ENCODE measurements at regions not wholly inside any gene's neighbourhood (a gene's known extent, or its start where the extent isn't known, plus 50 kb on each side); places are given as distances from the start of the nearest gene placed in this dataset.

DNA sequence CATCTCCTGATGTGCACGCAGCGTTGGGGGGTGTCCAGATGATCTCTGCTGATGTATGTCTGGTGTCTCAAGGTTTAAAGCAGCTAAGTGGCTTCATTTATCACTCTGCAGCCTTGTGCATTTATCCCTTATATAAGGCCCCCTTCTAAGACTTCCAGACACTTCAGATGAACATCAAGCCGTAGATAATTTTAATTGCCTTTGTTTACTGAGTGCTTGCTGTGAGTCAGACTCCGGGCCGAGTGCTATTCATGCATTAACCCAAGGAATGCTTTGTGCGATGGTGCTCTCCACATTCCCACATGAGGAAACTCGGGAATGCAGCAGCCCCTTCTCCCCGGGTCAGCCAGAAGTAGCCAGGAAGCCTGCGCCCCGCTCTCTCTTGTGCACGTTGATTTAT lies 328.6 kb upstream of the COBL start:
- Mint-ChIP-seq H3K27ac (no peak overlapping the region), H3K9me3 (peaks cover 2 to 7% (median 4%) of the 10 kb centered on the region in 3 donors), H3K27me3 (no peaks in the 10 kb centered on the region), H3K36me3 (no peaks in the 10 kb centered on the region), H3K4me3 (no peak overlapping the region), H3K4me1 (no peaks in the 10 kb centered on the region)
- DNase-seq, result no peak
- WGBS (ENCODE audit: insufficient coverage), result 79% methylated on average over 5 of the region's 11 CpGs
- POLR2A ChIA-PET, result no interaction called here
- no peak for ATAC-seq (replicated peaks in 1 of 4)
- Histone ChIP-seq H3K9me3 (no peaks in the 10 kb centered on the region), H3K27ac (ENCODE audit: low read length) (no peak overlapping the region), H3K4me3 (ENCODE audit: control insufficient read depth in 1 of 2, extremely low read depth in 1 of 2, low read length in 1 of 2) (no peak overlapping the region), H3K27me3 (replicated peaks in 1 of 2; ENCODE audit: control insufficient read depth in 2 of 2, extremely low read depth in 1 of 2, insufficient read depth in 2 of 2, low read length in 1 of 2) (no peaks in the 10 kb centered on the region), H3K4me1 (ENCODE audit: control insufficient read depth in 1 of 2, extremely low read depth in 1 of 2, insufficient read depth in 2 of 2, low read length in 2 of 2) (no peaks in the 10 kb centered on the region), H3K36me3 (ENCODE audit: control insufficient read depth in 2 of 2, extremely low read depth in 1 of 2, insufficient read depth in 1 of 2, low read length in 1 of 2) (no peaks in the 10 kb centered on the region)
- CTCF ChIA-PET, result no interaction called here

DNA sequence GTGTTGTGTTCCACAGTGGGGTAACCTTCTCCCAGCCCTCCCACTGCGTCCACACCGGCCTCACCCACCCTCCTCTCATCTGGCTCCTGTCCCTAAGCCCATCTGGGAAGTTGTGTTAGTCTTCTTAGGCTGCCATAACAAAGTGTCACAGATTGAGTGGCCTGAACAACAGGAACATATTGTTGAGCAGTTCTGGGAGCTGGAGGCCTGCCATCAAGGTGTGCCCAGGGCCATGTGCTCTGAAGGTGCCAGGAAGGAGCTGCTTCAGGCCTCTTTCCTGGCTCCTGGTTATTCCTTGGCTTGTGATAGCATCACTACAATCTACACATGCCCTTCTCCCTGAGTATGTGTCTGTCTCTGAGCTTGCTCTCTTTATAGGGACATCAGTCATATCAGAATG lies 327.6 kb upstream of the COBL start:
- no peaks in the 10 kb centered on the region for H3K36me3 Mint-ChIP-seq
- H3K27ac ChIP-seq (ENCODE audit: low read length), result no peak overlapping the region
- no peaks in the 10 kb centered on the region for H3K36me3 ChIP-seq (ENCODE audit: control insufficient read depth in 2 of 2, extremely low read depth in 1 of 2, insufficient read depth in 1 of 2, low read length in 1 of 2)
- peaks cover 2 to 7% (median 4%) of the 10 kb centered on the region in 3 donors for H3K9me3 Mint-ChIP-seq
- no CpG with 5 or more reads among the region's 2 CpGs for WGBS (ENCODE audit: insufficient coverage)
- no peaks in the 10 kb centered on the region for H3K9me3 ChIP-seq
- H3K4me3 Mint-ChIP-seq, result no peak overlapping the region
- H3K27me3 ChIP-seq (replicated peaks in 1 of 2; ENCODE audit: control insufficient read depth in 2 of 2, extremely low read depth in 1 of 2, insufficient read depth in 2 of 2, low read length in 1 of 2), result no peaks in the 10 kb centered on the region
- ChIA-PET POLR2A (no interaction called here), CTCF (no interaction called here)
- no peak overlapping the region for H3K27ac Mint-ChIP-seq
- H3K4me1 Mint-ChIP-seq, result no peaks in the 10 kb centered on the region
- no peak for DNase-seq
- no peak overlapping the region for H3K4me3 ChIP-seq (ENCODE audit: control insufficient read depth in 1 of 2, extremely low read depth in 1 of 2, low read length in 1 of 2)
- no peak for ATAC-seq (replicated peaks in 1 of 4)
- no peaks in the 10 kb centered on the region for H3K27me3 Mint-ChIP-seq
- H3K4me1 ChIP-seq (ENCODE audit: control insufficient read depth in 1 of 2, extremely low read depth in 1 of 2, insufficient read depth in 2 of 2, low read length in 2 of 2), result no peaks in the 10 kb centered on the region

DNA sequence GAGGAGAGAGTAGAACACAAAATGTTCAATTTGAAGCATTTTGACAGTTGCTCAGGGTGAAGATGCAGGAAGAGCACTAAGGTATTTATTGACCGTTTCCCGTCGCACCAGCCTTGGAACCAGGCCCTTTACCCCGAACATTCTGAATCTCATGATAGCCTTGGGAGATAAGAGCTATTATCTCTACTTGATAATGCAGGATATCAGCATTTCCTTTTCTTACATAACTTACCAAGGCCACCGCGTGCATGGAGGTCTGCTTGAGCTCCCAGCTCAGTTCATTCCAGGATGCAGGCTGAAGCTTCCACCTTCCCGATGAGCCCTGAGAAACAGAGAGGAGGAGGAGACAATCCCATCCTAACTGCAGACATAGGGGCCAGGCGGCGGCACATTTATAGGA lies 324.2 kb upstream of the COBL start:
- DNase-seq (no peak), ATAC-seq (replicated peaks in 1 of 4) (no peak)
- H3K36me3 ChIP-seq (ENCODE audit: control insufficient read depth in 2 of 2, extremely low read depth in 1 of 2, insufficient read depth in 1 of 2, low read length in 1 of 2), result no peaks in the 10 kb centered on the region
- Mint-ChIP-seq H3K36me3 (no peaks in the 10 kb centered on the region), H3K27ac (no peak overlapping the region), H3K4me3 (no peak overlapping the region), H3K27me3 (no peaks in the 10 kb centered on the region), H3K4me1 (no peaks in the 10 kb centered on the region), H3K9me3 (peaks cover under 1 to 4% (median 2%) of the 10 kb centered on the region in 3 donors)
- ChIA-PET POLR2A (no interaction called here), CTCF (no interaction called here)
- no peaks in the 10 kb centered on the region for H3K27me3 ChIP-seq (replicated peaks in 1 of 2; ENCODE audit: control insufficient read depth in 2 of 2, extremely low read depth in 1 of 2, insufficient read depth in 2 of 2, low read length in 1 of 2)
- no peaks in the 10 kb centered on the region for H3K4me1 ChIP-seq (ENCODE audit: control insufficient read depth in 1 of 2, extremely low read depth in 1 of 2, insufficient read depth in 2 of 2, low read length in 2 of 2)
- no peak overlapping the region for H3K4me3 ChIP-seq (ENCODE audit: control insufficient read depth in 1 of 2, extremely low read depth in 1 of 2, low read length in 1 of 2)
- H3K9me3 ChIP-seq, result no peaks in the 10 kb centered on the region
- H3K27ac ChIP-seq (ENCODE audit: low read length), result no peak overlapping the region
- no CpG with 5 or more reads among the region's 9 CpGs for WGBS (ENCODE audit: insufficient coverage)

DNA sequence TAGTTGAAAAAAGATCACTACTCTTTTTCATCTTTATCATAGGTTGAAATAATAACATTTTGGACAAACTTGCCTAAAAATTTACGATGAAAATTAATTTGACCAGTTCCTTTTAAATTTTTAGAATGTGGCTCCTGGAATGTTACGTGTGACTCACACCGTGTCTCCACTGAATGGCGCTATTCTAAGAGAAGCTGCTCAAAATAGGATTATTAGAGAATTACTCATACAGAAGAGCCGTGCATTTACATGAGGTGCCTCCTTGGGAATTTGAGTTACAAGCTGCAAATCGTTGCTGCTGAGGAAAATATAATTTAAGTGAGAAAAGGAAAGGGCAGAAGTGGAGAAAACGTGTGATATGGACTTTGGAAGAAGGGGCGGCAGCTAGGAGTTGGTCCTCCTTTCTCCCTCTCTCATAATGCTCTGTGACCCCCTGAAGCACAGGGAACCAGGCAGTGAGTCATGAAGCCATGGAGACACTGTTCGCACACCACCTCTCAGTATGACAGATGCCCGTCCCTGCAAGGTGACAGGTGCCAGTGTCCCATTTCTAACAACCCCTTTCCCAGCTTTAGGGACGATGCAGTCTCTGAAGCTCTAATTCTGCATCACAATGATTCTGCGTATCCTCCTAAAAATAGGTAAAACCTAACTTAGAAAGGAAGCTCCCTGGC lies 323.2 kb upstream of the COBL start:
- Histone ChIP-seq H3K36me3 (ENCODE audit: control insufficient read depth in 2 of 2, extremely low read depth in 1 of 2, insufficient read depth in 1 of 2, low read length in 1 of 2) (no peaks in the 10 kb centered on the region), H3K4me1 (ENCODE audit: control insufficient read depth in 1 of 2, extremely low read depth in 1 of 2, insufficient read depth in 2 of 2, low read length in 2 of 2) (no peaks in the 10 kb centered on the region), H3K4me3 (ENCODE audit: control insufficient read depth in 1 of 2, extremely low read depth in 1 of 2, low read length in 1 of 2) (no peak overlapping the region), H3K27ac (ENCODE audit: low read length) (no peak overlapping the region), H3K27me3 (replicated peaks in 1 of 2; ENCODE audit: control insufficient read depth in 2 of 2, extremely low read depth in 1 of 2, insufficient read depth in 2 of 2, low read length in 1 of 2) (no peaks in the 10 kb centered on the region), H3K9me3 (no peaks in the 10 kb centered on the region)
- H3K27ac Mint-ChIP-seq, result no peak overlapping the region
- no peak for DNase-seq
- no peak overlapping the region for H3K4me3 Mint-ChIP-seq
- no peak for ATAC-seq (replicated peaks in 1 of 4)
- no peaks in the 10 kb centered on the region for H3K27me3 Mint-ChIP-seq
- H3K4me1 Mint-ChIP-seq, result no peaks in the 10 kb centered on the region
- POLR2A ChIA-PET, result no interaction called here
- H3K36me3 Mint-ChIP-seq, result no peaks in the 10 kb centered on the region
- WGBS (ENCODE audit: insufficient coverage), result 83% methylated on average over 7 of the region's 12 CpGs
- H3K9me3 Mint-ChIP-seq, result peaks cover 2 to 3% (median 3%) of the 10 kb centered on the region in 3 donors
- CTCF ChIA-PET, result no interaction called here

DNA sequence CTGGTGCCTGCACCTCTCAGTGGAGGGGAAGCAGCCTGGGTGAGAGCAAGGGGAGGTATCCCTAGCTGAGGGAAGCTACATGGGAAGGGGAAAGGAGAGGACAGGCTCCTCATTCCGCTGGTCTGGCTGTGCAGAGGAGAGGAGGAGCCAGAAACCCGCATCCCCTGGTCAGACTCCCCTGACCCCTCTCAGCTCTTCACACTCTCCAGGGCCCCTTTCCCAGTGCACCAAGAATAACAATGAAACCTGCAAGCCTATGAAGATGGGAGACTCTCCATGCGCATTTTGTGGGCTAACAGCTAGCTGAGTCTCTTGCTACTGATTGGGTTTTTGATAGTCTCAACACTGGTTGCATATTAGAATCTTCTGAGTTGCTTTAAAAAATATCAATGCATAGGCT lies 319.9 kb upstream of the COBL start:
- no peaks in the 10 kb centered on the region for H3K27me3 Mint-ChIP-seq
- no peak overlapping the region for H3K4me3 ChIP-seq (ENCODE audit: control insufficient read depth in 1 of 2, extremely low read depth in 1 of 2, low read length in 1 of 2)
- no peak for DNase-seq
- no peak for ATAC-seq (replicated peaks in 1 of 4)
- H3K27ac Mint-ChIP-seq, result no peak overlapping the region
- H3K4me1 ChIP-seq (ENCODE audit: control insufficient read depth in 1 of 2, extremely low read depth in 1 of 2, insufficient read depth in 2 of 2, low read length in 2 of 2), result no peaks in the 10 kb centered on the region
- H3K36me3 ChIP-seq (ENCODE audit: control insufficient read depth in 2 of 2, extremely low read depth in 1 of 2, insufficient read depth in 1 of 2, low read length in 1 of 2), result no peaks in the 10 kb centered on the region
- H3K9me3 Mint-ChIP-seq, result peaks cover 0 to 7% (median 3%) of the 10 kb centered on the region in 3 donors
- POLR2A ChIA-PET, result no interaction called here
- H3K4me1 Mint-ChIP-seq, result no peaks in the 10 kb centered on the region
- no peaks in the 10 kb centered on the region for H3K9me3 ChIP-seq
- H3K27ac ChIP-seq (ENCODE audit: low read length), result no peak overlapping the region
- no peaks in the 10 kb centered on the region for H3K27me3 ChIP-seq (replicated peaks in 1 of 2; ENCODE audit: control insufficient read depth in 2 of 2, extremely low read depth in 1 of 2, insufficient read depth in 2 of 2, low read length in 1 of 2)
- H3K36me3 Mint-ChIP-seq, result no peaks in the 10 kb centered on the region
- no peak overlapping the region for H3K4me3 Mint-ChIP-seq
- WGBS (ENCODE audit: insufficient coverage), result 86% methylated on average over 1 of the region's 3 CpGs
- CTCF ChIA-PET, result no interaction called here

DNA sequence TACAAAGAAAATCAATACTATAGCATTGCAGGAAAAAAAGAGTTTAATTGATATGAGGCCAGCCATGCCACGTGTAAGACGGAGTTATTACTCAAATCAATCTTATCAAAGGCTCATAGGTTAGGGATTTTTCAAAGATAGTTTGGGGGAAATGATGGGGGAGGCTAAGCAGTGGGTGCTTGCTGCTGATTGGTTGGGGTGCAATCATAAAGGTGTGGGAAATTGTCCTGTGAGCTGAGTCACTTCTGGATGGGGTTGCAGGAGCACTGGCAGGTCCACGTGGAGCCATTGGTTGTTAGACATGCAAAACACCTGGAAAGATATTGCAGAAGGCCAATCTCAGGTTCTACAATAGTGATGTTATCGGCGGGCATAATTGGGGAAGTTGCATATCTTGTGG lies 319.2 kb upstream of the COBL start:
- Mint-ChIP-seq H3K36me3 (no peaks in the 10 kb centered on the region), H3K27me3 (no peaks in the 10 kb centered on the region), H3K27ac (no peak overlapping the region), H3K9me3 (peaks cover 3 to 7% (median 5%) of the 10 kb centered on the region in 3 donors), H3K4me1 (no peaks in the 10 kb centered on the region), H3K4me3 (no peak overlapping the region)
- Histone ChIP-seq H3K9me3 (no peaks in the 10 kb centered on the region), H3K27ac (ENCODE audit: low read length) (no peak overlapping the region), H3K4me1 (ENCODE audit: control insufficient read depth in 1 of 2, extremely low read depth in 1 of 2, insufficient read depth in 2 of 2, low read length in 2 of 2) (no peaks in the 10 kb centered on the region), H3K27me3 (replicated peaks in 1 of 2; ENCODE audit: control insufficient read depth in 2 of 2, extremely low read depth in 1 of 2, insufficient read depth in 2 of 2, low read length in 1 of 2) (no peaks in the 10 kb centered on the region), H3K36me3 (ENCODE audit: control insufficient read depth in 2 of 2, extremely low read depth in 1 of 2, insufficient read depth in 1 of 2, low read length in 1 of 2) (no peaks in the 10 kb centered on the region), H3K4me3 (ENCODE audit: control insufficient read depth in 1 of 2, extremely low read depth in 1 of 2, low read length in 1 of 2) (no peak overlapping the region)
- CTCF ChIA-PET, result no interaction called here
- ATAC-seq (replicated peaks in 1 of 4), result no peak
- no peak for DNase-seq
- 83% methylated on average over 3 of the region's 5 CpGs for WGBS (ENCODE audit: insufficient coverage)
- POLR2A ChIA-PET, result no interaction called here

DNA sequence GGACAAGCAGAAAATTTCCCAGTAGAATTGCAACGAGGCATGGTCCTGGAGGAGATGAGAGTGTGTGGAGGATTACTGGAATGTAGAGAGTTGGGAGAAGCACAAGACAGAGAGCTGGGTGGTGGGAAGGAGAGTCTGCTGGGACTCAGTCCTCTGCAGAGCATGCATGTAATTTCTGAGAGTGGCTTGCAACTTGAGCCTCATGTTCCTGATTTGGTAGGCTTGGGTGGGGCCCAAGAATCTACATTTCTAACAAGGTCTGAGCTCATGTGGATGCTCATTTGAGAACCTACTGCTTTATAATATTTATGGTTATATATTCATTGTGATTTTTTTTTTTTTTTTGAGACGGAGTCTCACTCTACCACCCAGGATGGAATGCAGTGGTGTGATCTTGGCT lies 317.9 kb upstream of the COBL start:
- DNase-seq, result no peak

More for the DNA sequence above, 317.9 kb upstream of the COBL start:
- H3K27ac ChIP-seq (ENCODE audit: low read length), result no peak overlapping the region
- Mint-ChIP-seq H3K27ac (no peak overlapping the region), H3K4me1 (no peaks in the 10 kb centered on the region), H3K27me3 (no peaks in the 10 kb centered on the region), H3K9me3 (peaks cover 7 to 9% (median 8%) of the 10 kb centered on the region in 3 donors), H3K36me3 (no peaks in the 10 kb centered on the region), H3K4me3 (no peak overlapping the region)
- no peak overlapping the region for H3K4me3 ChIP-seq (ENCODE audit: control insufficient read depth in 1 of 2, extremely low read depth in 1 of 2, low read length in 1 of 2)
- no peaks in the 10 kb centered on the region for H3K9me3 ChIP-seq
- H3K27me3 ChIP-seq (replicated peaks in 1 of 2; ENCODE audit: control insufficient read depth in 2 of 2, extremely low read depth in 1 of 2, insufficient read depth in 2 of 2, low read length in 1 of 2), result no peaks in the 10 kb centered on the region
- 13% methylated on average over 1 of the region's 2 CpGs for WGBS (ENCODE audit: insufficient coverage)
- POLR2A ChIA-PET, result no interaction called here
- H3K4me1 ChIP-seq (ENCODE audit: control insufficient read depth in 1 of 2, extremely low read depth in 1 of 2, insufficient read depth in 2 of 2, low read length in 2 of 2), result no peaks in the 10 kb centered on the region
- ATAC-seq (replicated peaks in 1 of 4), result no peak
- no peaks in the 10 kb centered on the region for H3K36me3 ChIP-seq (ENCODE audit: control insufficient read depth in 2 of 2, extremely low read depth in 1 of 2, insufficient read depth in 1 of 2, low read length in 1 of 2)
- CTCF ChIA-PET, result no interaction called here
